GM21786 (cell line): ENCODE measurements at regions not wholly inside any gene's neighbourhood (a gene's known extent, or its start where the extent isn't known, plus 50 kb on each side); places are given as distances from the start of the nearest gene placed in this dataset.
"Not testable (repeated sequence)": the region's sequence is repeated elsewhere in the genome, so short reads cannot be mapped to it uniquely, and the experiment has no call there.

Source experiments
- ATAC-seq: cut with Tn5 transposase; IDR thresholded peaks from one replicate; pipeline ENCODE4 v1.9.1; 2021; ENCODE audit not compliant: unreplicated experiment

- no peak for ATAC-seq
Measured at GRCh38 chr18:76307293-76307690, 187.8 kb downstream of the ZNF516 start.

- ATAC-seq, result no peak
Measured at GRCh38 chr18:76306685-76307292, 188.3 kb downstream of the ZNF516 start.

GRCh38 chr18:76285866-76286265 is 209.2 kb downstream of the ZNF516 start:
- ATAC-seq, result no peak

- ATAC-seq, result no peak
Measured at GRCh38 chr18:76281565-76281964, 213.5 kb downstream of the ZNF516 start.

- no peak for ATAC-seq
Measured at GRCh38 chr18:76277801-76278200, 217.2 kb downstream of the ZNF516 start.

- no peak for ATAC-seq
Measured at GRCh38 chr18:76275727-76276313, 219.2 kb downstream of the ZNF516 start.

GRCh38 chr18:76274468-76275289 is 220.4 kb downstream of the ZNF516 start:
- ATAC-seq, result no peak

- no peak for ATAC-seq
Measured at GRCh38 chr18:76273956-76274355, 221.1 kb downstream of the ZNF516 start.

GRCh38 chr18:76273036-76273545 is 222.0 kb downstream of the ZNF516 start:
- no peak for ATAC-seq

- ATAC-seq, result not testable (repeated sequence)
Measured at GRCh38 chr18:76267423-76267822, 227.6 kb downstream of the ZNF516 start.

- no peak for ATAC-seq
Measured at GRCh38 chr18:76266236-76266991, 228.6 kb downstream of the ZNF516 start.

GRCh38 chr18:76265497-76266235 is 229.4 kb downstream of the ZNF516 start:
- ATAC-seq, result no peak

- ATAC-seq, result no peak
Measured at GRCh38 chr18:76264876-76265250, 230.2 kb downstream of the ZNF516 start.

GRCh38 chr18:76264198-76264875 is 230.7 kb downstream of the ZNF516 start:
- ATAC-seq, result no peak

GRCh38 chr18:76263046-76264005 is 231.7 kb downstream of the ZNF516 start:
- ATAC-seq, result no peak

GRCh38 chr18:76260941-76261472 is 234.0 kb downstream of the ZNF516 start:
- ATAC-seq, result no peak

GRCh38 chr18:76259711-76260110 is 235.3 kb downstream of the ZNF516 start:
- no peak for ATAC-seq

GRCh38 chr18:76259096-76259495 is 235.9 kb downstream of the ZNF516 start:
- no peak for ATAC-seq

GRCh38 chr18:76258209-76258608 is 236.8 kb downstream of the ZNF516 start:
- no peak for ATAC-seq
